Nephron (organoid): ENCODE measurements at regions not wholly inside any gene's neighbourhood (a gene's known extent, or its start where the extent isn't known, plus 50 kb on each side); places are given as distances from the start of the nearest gene placed in this dataset.

ENCODE experiments used
- H3K27ac Mint-ChIP-seq, 3 experiments: 2 replicates each; pipeline ENCODE4 v1.8.0; 2020; ENCODE audit warnings: mixed read lengths in 3 of 3, mild to moderate bottlenecking in 2 of 3, moderate library complexity in 1 of 3
- H3K27me3 Mint-ChIP-seq: 2 replicates; pipeline ENCODE4 v1.8.0; 2021; ENCODE audit warnings: low read depth, mild to moderate bottlenecking, moderate library complexity, mixed read lengths
- H3K36me3 Mint-ChIP-seq: 2 replicates; pipeline ENCODE4 v1.8.0; 2020; ENCODE audit warnings: low read depth, mixed read lengths
- H3K4me1 Mint-ChIP-seq: 2 replicates; pipeline ENCODE4 v1.8.0; 2020; ENCODE audit warnings: mixed read lengths
- H3K4me3 Mint-ChIP-seq, 3 experiments: 2 replicates each; pipeline ENCODE4 v1.8.0; 2020; ENCODE audit warnings: mild to moderate bottlenecking in 3 of 3, mixed read lengths in 3 of 3, moderate library complexity in 2 of 3
- H3K9me3 Mint-ChIP-seq: 2 replicates; pipeline ENCODE4 v1.8.0; 2020; ENCODE audit warnings: mixed read lengths
- CTCF ChIP-seq, 3 experiments: fragments of 200-600 bp; sonication (generic); IDR thresholded peaks; one replicate each; pipeline ENCODE4 v1.5.0; 2021; ENCODE audit warnings: antibody characterized with exemption in 3 of 3; ENCODE audit not compliant: unreplicated experiment in 3 of 3

DNA sequence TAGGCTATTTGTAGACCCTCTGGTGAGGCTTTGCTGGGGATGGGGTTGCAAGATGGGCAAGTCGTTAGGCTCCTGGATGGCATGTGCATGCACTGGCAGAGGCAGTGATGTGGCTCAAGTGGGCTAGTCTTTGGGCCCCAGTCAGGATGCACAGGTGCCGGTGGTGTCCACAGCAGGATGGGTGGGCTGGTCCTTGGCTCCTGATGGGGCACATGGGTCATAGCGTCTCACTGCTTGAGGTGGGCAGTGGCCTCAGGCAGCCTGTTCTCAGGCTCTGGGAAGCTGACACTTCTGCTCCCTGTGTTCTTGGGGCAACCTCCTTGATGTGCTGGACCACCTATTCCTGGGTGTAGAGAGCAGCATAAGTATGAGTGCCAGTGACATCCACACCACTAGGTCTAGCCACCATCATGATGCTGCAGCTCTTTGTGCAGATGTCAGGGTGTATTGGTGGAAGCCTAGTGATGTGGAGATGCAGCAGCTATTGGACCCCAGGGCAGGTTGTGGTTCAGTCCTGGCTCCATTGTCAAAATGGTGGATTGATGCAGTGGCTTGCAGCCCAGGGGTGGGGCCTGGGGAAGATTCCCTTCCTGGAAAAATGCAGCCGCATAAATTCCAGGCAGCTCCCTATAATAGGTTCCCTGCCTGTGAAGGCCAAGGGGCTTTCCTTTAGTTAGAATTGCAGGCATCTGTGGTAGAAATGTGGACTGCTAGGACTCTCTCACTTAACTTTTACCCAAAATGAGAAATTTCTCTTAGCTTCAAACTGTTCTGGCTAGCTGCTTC lies 742.5 kb upstream of the MDGA2 start:
- TF ChIP-seq CTCF (IDR thresholded peaks at IDR 0.05; ENCODE audit: unreplicated experiment in 3 of 3), result no peak
- H3K27ac Mint-ChIP-seq, result no peak overlapping the region
- H3K9me3 Mint-ChIP-seq, result peaks cover 31% of the 10 kb centered on the region
- no peaks in the 10 kb centered on the region for H3K27me3 Mint-ChIP-seq
- H3K4me1 Mint-ChIP-seq, result no peaks in the 10 kb centered on the region
- H3K36me3 Mint-ChIP-seq, result peaks cover 4% of the 10 kb centered on the region
- no peak overlapping the region for H3K4me3 Mint-ChIP-seq

- H3K4me3 Mint-ChIP-seq, result no peak overlapping the region
- no peak overlapping the region for H3K27ac Mint-ChIP-seq
- H3K4me1 Mint-ChIP-seq, result no peaks in the 10 kb centered on the region
- TF ChIP-seq CTCF (IDR thresholded peaks at IDR 0.05; ENCODE audit: unreplicated experiment in 3 of 3), result no peak
- H3K27me3 Mint-ChIP-seq, result no peaks in the 10 kb centered on the region
- no peaks in the 10 kb centered on the region for H3K36me3 Mint-ChIP-seq
- peaks cover 10% of the 10 kb centered on the region for H3K9me3 Mint-ChIP-seq
Observed at GRCh38 chr14:48401321-48401720, 725.9 kb upstream of the MDGA2 start.

DNA sequence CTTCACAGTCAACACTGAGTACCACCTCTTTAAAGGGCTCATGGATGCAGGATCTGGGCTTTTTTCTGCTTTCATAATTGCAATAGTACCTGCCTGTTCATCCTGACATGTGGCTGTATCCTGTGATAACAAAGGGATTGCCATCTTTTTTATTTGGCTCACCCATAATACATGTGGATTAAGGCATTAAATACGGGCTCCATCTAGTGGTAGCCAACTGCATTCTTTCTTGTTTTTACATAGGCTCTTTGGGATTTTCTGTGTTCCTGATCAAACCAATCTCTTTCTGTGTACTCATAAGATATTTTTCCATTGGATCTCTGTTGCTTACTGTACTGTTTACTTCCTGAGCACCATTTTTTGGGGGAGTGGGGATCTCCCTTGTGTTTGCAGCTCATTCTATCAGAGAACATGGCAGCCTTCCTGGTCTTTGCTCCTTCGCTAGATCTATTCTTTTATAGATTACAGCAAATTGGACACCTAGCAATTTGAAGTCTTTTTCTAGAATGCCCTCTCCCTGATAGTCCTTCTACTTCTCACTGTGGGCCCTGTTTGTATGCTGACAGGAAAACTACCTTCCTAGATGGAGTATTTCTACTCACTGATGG lies 723.4 kb upstream of the MDGA2 start:
- TF ChIP-seq CTCF (IDR thresholded peaks at IDR 0.05; ENCODE audit: unreplicated experiment in 3 of 3), result peak; percentile 65 to 75 (median 72)
- Mint-ChIP-seq H3K9me3 (no peaks in the 10 kb centered on the region), H3K4me3 (no peak overlapping the region), H3K36me3 (no peaks in the 10 kb centered on the region), H3K27me3 (no peaks in the 10 kb centered on the region), H3K4me1 (no peaks in the 10 kb centered on the region), H3K27ac (no peak overlapping the region)

DNA sequence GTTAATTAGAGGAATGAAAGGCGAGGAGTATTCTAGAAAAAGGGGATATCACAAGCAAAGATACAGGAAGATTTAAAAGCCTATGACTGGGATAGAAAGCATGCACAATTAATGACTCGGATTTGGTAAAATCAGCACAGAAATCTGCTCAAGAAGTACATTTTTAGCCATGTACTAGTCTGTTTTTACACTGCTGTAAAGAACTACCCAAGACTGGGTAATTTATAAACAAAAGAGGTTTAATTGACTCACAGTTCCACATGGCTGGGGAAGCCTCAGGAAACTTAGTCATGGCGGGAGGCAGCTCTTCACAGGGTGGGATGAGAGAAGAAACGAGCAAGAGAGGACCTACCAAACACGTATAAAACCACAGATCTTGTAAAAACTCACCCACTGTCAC lies 716.3 kb upstream of the MDGA2 start:
- no peak for TF ChIP-seq CTCF (IDR thresholded peaks at IDR 0.05; ENCODE audit: unreplicated experiment in 3 of 3)
- H3K27ac Mint-ChIP-seq, result no peak overlapping the region
- no peaks in the 10 kb centered on the region for H3K4me1 Mint-ChIP-seq
- no peaks in the 10 kb centered on the region for H3K36me3 Mint-ChIP-seq
- no peak overlapping the region for H3K4me3 Mint-ChIP-seq
- no peaks in the 10 kb centered on the region for H3K9me3 Mint-ChIP-seq
- H3K27me3 Mint-ChIP-seq, result no peaks in the 10 kb centered on the region

DNA sequence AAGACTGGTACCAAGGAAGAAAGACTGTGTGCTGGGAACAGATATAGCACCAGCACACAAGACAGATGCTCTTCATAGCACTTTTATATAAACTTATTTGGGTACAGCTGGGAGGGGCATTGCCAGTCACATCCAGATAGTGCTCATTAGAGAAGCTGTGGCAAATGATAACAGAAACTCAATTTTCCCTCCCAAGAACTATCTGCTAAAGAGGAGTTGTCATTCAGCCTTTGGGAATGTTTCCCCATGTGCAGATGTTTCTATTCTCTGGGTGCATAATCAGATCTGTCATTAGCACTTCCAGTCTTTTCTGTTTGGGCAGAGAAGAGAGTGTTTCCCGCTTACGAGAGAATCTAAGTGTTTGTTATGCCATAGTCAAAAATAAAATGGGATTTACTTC lies 714.9 kb upstream of the MDGA2 start:
- no peaks in the 10 kb centered on the region for H3K27me3 Mint-ChIP-seq
- H3K4me1 Mint-ChIP-seq, result no peaks in the 10 kb centered on the region
- no peak overlapping the region for H3K27ac Mint-ChIP-seq
- no peaks in the 10 kb centered on the region for H3K9me3 Mint-ChIP-seq
- no peak for TF ChIP-seq CTCF (IDR thresholded peaks at IDR 0.05; ENCODE audit: unreplicated experiment in 3 of 3)
- no peak overlapping the region for H3K4me3 Mint-ChIP-seq
- H3K36me3 Mint-ChIP-seq, result no peaks in the 10 kb centered on the region

GRCh38 chr14:48384821-48385220 lies 709.4 kb upstream of the MDGA2 start:
- no peak overlapping the region for H3K4me3 Mint-ChIP-seq
- H3K9me3 Mint-ChIP-seq, result no peaks in the 10 kb centered on the region
- no peaks in the 10 kb centered on the region for H3K36me3 Mint-ChIP-seq
- H3K27ac Mint-ChIP-seq, result no peak overlapping the region
- no peaks in the 10 kb centered on the region for H3K27me3 Mint-ChIP-seq
- no peak for TF ChIP-seq CTCF (IDR thresholded peaks at IDR 0.05; ENCODE audit: unreplicated experiment in 3 of 3)
- H3K4me1 Mint-ChIP-seq, result no peaks in the 10 kb centered on the region
